Endothelial cell (in vitro differentiated cells): ENCODE measurements at regions not wholly inside any gene's neighbourhood (a gene's known extent, or its start where the extent isn't known, plus 50 kb on each side); places are given as distances from the start of the nearest gene placed in this dataset.

Experiments used
- DNase-seq: peaks from one replicate; pipeline ENCODE4 v3.0.0; 2021; ENCODE audit warnings: low spot score
- H3K27ac Mint-ChIP-seq: one replicate; pipeline ENCODE4 v1.8.0; 2021; ENCODE audit warnings: mixed read lengths, inconsistent platforms; ENCODE audit not compliant: unreplicated experiment
- H3K27me3 Mint-ChIP-seq: one replicate; pipeline ENCODE4 v1.8.0; 2021; ENCODE audit warnings: mild to moderate bottlenecking, moderate library complexity, mixed read lengths, inconsistent platforms; ENCODE audit not compliant: unreplicated experiment
- H3K36me3 Mint-ChIP-seq: one replicate; pipeline ENCODE4 v1.8.0; 2021; ENCODE audit warnings: mild to moderate bottlenecking, low read depth, mixed read lengths, inconsistent platforms; ENCODE audit not compliant: unreplicated experiment
- H3K4me1 Mint-ChIP-seq: one replicate; pipeline ENCODE4 v1.8.0; 2021; ENCODE audit warnings: mild to moderate bottlenecking, mixed read lengths, inconsistent platforms; ENCODE audit not compliant: unreplicated experiment
- H3K4me3 Mint-ChIP-seq: one replicate; pipeline ENCODE4 v1.8.0; 2021; ENCODE audit warnings: mild to moderate bottlenecking, mixed read lengths, inconsistent platforms; ENCODE audit not compliant: unreplicated experiment
- H3K9me3 Mint-ChIP-seq: one replicate; pipeline ENCODE4 v1.8.0; 2021; ENCODE audit warnings: mixed read lengths, inconsistent platforms; ENCODE audit not compliant: unreplicated experiment
- TF ChIP-seq, protein P1 (sequence below): fragments of 200-600 bp; sonication (generic); IDR thresholded peaks from one replicate; pipeline ENCODE4 v1.5.0; 2021; ENCODE audit warnings: antibody characterized with exemption; ENCODE audit not compliant: unreplicated experiment

DNA sequence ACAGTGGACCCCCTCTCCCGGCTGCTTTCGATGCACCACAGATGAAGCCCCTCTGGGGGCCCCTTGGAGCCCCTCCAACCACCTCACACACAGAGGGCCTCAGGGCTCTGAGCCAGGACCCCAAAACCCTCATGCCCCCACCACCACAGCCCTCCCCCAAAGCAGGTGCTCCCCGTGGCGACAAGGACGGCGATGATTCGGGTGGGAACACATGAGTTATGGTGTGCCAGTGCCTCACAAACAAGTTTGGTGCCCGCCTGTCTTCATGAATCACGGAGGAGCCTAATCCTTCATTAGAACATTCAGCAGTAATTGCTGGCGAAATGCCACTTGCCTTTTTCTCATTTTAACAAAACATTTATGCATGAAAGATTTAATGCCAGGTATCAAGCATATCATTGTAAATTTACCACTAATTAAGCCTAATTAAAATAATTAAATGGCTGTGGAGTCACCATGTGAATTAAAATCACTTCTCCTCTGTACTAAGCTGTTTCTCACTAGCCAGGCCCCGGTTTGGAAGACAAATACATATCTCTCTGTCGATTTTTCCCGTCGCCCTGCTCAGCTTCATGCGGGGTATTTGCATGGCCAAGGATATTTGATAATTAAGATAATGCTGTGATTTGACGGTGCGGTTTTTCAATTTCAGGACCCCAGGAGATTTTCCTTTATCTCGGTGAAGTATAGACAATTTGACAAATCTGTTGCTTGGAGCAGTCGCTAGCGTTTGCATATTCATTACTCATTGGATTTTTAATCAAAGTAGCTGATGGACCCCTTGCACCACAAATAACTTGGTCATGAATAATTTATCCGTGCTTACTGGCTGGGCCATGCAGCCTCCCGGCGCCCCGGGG, 157.0 kb downstream of the TLE3 start:
- Mint-ChIP-seq H3K27me3 (peaks cover 3% of the 10 kb centered on the region), H3K9me3 (no peaks in the 10 kb centered on the region), H3K4me3 (no peak overlapping the region), H3K4me1 (no peaks in the 10 kb centered on the region), H3K27ac (no peak overlapping the region), H3K36me3 (peaks cover 4% of the 10 kb centered on the region)
- no peak for DNase-seq
- TF ChIP-seq, protein P1, sequence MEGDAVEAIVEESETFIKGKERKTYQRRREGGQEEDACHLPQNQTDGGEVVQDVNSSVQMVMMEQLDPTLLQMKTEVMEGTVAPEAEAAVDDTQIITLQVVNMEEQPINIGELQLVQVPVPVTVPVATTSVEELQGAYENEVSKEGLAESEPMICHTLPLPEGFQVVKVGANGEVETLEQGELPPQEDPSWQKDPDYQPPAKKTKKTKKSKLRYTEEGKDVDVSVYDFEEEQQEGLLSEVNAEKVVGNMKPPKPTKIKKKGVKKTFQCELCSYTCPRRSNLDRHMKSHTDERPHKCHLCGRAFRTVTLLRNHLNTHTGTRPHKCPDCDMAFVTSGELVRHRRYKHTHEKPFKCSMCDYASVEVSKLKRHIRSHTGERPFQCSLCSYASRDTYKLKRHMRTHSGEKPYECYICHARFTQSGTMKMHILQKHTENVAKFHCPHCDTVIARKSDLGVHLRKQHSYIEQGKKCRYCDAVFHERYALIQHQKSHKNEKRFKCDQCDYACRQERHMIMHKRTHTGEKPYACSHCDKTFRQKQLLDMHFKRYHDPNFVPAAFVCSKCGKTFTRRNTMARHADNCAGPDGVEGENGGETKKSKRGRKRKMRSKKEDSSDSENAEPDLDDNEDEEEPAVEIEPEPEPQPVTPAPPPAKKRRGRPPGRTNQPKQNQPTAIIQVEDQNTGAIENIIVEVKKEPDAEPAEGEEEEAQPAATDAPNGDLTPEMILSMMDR = no peak

- DNase-seq = no peak
- no peaks in the 10 kb centered on the region for H3K4me1 Mint-ChIP-seq
- H3K9me3 Mint-ChIP-seq = no peaks in the 10 kb centered on the region
- H3K36me3 Mint-ChIP-seq = peaks cover 4% of the 10 kb centered on the region
- H3K27me3 Mint-ChIP-seq = peaks cover 3% of the 10 kb centered on the region
- TF ChIP-seq, protein P1 = no peak
- H3K27ac Mint-ChIP-seq = no peak overlapping the region
- no peak overlapping the region for H3K4me3 Mint-ChIP-seq
Observed at GRCh38 chr15:69941301-69941605, 156.5 kb downstream of the TLE3 start.

- TF ChIP-seq, protein P1 = no peak
- no peak for DNase-seq
- Mint-ChIP-seq H3K27me3 (peaks cover 3% of the 10 kb centered on the region), H3K4me3 (no peak overlapping the region), H3K36me3 (peaks cover 4% of the 10 kb centered on the region), H3K4me1 (no peaks in the 10 kb centered on the region), H3K9me3 (no peaks in the 10 kb centered on the region), H3K27ac (no peak overlapping the region)
Observed at GRCh38 chr15:69941706-69942495, 155.8 kb downstream of the TLE3 start.

- H3K4me3 Mint-ChIP-seq = no peak overlapping the region
Observed at GRCh38 chr15:69943637-69944036, 154.1 kb downstream of the TLE3 start.

More at GRCh38 chr15:69943637-69944036, 154.1 kb downstream of the TLE3 start:
- Mint-ChIP-seq H3K27ac (no peak overlapping the region), H3K9me3 (no peaks in the 10 kb centered on the region), H3K4me1 (no peaks in the 10 kb centered on the region), H3K27me3 (peaks cover 3% of the 10 kb centered on the region), H3K36me3 (peaks cover 4% of the 10 kb centered on the region)
- TF ChIP-seq, protein P1 = no peak
- DNase-seq = no peak
